ENCODE measurements at regions not wholly inside any gene's neighbourhood (a gene's known extent, or its start where the extent isn't known, plus 50 kb on each side); places are given as distances from the start of the nearest gene placed in this dataset.
"Not testable (repeated sequence)": the region's sequence is repeated elsewhere in the genome, so short reads cannot be mapped to it uniquely, and the experiment has no call there.

- DNase-seq: peak in 10 of 58 donors; percentile 7 to 66 (median 16)
Observed at GRCh38 chr20:10109641-10110040, 74.9 kb downstream of the ANKEF1 start.

- DNase-seq: no peak
Observed at GRCh38 chr20:10110151-10110550, 75.4 kb downstream of the ANKEF1 start.

GRCh38 chr20:10111139-10111958 is 76.6 kb downstream of the ANKEF1 start:
- no peak for DNase-seq

- no peak for DNase-seq
Observed at GRCh38 chr20:10111959-10112250, 77.1 kb downstream of the ANKEF1 start.

- no peak for DNase-seq
Observed at GRCh38 chr20:10113746-10114145, 79.0 kb downstream of the ANKEF1 start.

DNA sequence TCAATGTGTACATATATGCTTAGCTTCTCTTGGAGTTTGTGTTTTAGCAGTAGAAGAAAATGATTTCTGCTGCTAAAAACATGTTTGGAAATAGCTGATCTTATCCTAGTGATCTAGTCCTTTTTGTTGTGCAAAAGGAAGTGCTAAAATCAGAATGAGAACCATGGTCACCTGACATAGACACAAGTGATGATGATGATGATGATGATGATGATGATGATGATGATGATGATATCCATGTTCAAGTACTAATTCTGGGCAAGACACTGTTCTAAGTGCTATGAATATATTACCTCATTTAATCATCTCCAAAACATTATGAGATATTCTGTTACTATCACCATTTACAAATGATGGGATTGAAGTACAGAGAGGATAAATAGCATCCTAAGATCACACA is 79.8 kb downstream of the ANKEF1 start:
- DNase-seq: no peak

DNA sequence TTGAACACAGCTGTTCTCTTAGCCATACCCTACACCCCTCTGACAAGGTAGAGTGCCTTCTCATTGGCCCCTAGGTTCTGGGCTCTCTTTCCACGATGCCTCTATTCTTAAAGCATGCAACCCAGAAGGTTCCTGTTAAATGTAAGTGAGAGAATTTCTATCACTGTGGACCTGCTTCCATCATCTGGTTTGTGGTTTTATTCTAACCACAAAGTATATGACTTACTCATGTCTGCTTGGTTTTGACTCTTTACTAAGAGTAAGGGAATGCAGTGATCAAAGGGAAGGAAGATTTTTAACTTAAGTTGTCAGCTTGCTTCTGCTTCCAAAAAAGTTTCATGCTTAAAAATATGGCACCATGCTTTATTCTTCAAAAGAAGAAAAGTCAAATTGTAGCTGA is 80.2 kb downstream of the ANKEF1 start:
- DNase-seq: no peak

DNA sequence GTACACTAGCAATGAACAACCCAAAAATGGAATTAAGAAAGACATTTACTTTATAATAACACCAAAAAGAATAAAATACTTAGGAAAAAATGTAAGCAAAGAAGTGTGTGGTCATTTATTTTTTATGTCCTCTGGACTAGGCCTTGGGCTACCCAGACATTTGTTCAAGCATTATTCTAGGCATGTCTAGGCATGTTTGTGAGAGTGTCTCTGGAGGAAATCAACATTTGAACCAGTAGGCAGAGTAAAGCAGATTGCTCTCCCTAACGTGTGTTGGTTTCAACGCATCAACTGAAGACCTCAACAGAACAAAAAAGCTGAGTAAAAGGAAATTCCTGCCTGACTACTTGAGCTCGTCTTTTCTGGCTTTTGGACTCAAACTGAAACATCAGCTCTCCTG is 84.5 kb downstream of the ANKEF1 start:
- no peak for DNase-seq

GRCh38 chr20:10124883-10125282 is 90.1 kb downstream of the ANKEF1 start:
- not testable (repeated sequence) for DNase-seq

DNA sequence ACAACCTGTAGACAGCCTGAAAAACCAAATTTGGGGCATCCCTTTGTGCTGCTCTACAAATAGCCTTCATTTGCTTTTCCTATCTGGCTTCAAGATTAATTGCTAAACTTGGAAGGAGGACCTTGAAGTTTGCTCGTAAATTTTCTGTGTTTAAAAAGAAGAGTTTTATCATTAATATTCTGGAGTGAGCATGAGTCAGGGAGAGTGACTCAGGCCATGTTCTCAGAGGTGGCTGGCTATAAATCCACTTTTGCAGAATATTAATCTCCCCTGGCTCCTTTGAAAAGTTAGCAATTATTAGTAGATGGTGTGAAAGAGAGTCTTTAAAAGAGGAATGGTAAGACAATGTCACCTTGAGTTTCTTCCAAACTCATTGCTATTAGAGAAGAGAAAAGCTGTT is 91.0 kb downstream of the ANKEF1 start:
- no peak for DNase-seq

DNA sequence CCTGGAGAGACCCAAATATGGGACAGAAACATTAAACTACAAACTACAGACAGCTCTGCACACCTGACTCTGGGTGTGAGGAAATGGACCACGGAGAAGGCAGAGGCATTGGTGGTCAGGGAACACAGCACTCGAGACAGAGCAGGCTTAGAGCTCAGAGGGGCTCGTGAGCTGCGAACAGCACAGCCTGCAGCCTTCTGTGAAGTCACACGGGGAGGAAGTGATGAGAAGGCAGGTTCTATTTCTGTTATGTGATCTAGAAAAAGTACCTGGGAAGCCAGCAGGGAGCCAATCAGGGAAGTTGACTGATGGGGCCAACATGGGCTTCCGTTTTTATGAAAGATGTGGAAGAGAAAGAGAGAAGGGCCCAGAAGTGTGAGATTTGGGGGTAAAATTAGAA is 88.9 kb upstream of the SNAP25 start:
- peak in 13 of 58 donors; percentile 4 to 49 (median 17) for DNase-seq

DNA sequence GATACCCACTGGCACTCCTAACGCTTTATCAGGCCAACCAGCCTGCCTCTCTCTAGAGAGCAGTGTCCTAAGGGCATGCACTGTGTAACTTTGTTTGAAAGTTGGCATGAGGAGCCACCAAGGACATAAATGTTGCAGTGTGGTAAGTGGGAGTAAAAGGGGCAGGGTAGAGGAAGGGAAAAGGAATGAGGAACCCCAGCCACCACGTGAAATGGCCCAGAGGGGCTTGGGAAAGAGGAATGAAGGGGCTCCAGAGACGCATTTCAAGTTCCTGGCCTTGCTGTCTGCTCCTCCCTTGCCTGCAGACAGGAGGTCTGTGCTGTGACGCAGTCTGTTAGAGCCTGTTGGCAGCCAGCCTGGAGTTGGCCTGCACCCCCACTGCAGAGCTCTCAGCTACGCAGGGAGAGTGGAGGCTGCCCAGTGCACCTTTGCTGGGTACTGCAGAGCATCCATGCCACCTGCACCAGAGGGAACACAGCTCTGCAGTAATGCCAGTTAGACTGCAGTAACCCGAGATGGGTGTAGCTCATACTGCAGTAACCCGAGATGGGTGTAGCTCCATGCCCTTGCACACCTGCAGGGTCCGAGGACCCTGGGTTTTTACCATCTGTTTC is 86.8 kb upstream of the SNAP25 start:
- DNase-seq: peak in 48 of 58 donors; percentile 5 to 82 (median 44)

GRCh38 chr20:10132387-10132786 is 86.2 kb upstream of the SNAP25 start:
- DNase-seq: no peak

GRCh38 chr20:10133532-10133931 is 85.1 kb upstream of the SNAP25 start:
- DNase-seq: no peak

- DNase-seq: no peak
Observed at GRCh38 chr20:10134176-10134575, 84.5 kb upstream of the SNAP25 start.

DNA sequence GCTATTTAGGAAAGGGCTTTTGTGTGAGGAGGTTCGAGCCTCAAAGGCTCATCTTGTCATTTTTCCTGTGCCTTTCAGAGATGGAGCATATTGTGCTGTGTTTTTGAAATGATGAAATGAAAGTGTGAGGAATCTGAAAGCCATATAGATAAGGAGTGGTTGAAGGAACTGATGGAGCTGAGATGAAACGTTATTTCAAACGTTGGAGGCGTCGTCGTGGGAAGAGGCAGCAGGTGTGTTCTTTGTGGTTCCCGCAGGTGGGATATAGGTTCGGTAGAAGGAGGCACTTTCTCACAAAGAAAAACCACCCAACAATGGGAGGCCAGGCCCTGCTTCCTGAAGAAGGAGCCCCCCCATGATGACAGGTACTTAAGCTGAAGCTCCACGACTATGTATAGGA is 83.2 kb upstream of the SNAP25 start:
- DNase-seq: no peak

- DNase-seq: no peak
Observed at GRCh38 chr20:10137032-10137431, 81.6 kb upstream of the SNAP25 start.

GRCh38 chr20:10137533-10137932 is 81.1 kb upstream of the SNAP25 start:
- no peak for DNase-seq

DNA sequence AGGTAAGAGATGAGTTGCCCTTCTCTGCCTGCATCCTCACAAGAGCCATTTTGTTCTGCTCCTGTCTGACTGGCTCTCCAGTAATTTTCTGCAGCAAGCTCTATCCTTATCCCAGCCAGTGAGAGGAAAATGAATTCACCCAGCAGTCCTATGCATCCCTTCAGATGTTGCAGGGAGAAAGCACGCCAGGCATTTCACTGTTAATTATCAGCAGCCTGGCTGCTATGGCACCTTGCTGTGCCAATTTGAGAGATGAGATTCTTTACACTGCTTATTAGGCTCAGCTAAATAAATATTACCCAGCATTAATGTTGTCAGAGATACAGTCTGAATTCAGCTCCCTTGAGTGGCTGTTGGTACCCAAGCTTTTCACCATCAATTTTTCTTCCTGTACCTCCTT is 61.1 kb upstream of the SNAP25 start:
- peak in 1 of 58 donors; percentile 3 for DNase-seq

DNA sequence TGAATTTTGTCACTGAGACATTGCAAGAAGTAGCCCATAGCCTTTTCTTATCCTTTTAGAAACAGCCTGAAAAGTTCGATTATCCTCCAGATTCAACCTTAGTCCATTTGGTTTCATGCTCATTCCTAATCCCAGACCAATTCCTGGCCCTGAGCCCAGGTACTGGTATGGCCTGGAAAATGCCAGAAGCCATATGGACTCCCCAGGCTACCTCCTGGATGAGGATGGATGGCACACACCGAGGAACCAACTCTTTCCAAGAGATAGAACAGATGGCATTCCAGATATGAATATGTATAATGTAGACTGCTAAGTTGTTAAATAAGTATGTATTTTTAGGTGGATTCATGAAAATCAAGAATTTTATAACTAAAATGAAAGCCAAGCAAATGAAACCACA is 51.6 kb upstream of the SNAP25 start:
- peak in 5 of 58 donors; percentile 3 to 23 (median 9) for DNase-seq

DNA sequence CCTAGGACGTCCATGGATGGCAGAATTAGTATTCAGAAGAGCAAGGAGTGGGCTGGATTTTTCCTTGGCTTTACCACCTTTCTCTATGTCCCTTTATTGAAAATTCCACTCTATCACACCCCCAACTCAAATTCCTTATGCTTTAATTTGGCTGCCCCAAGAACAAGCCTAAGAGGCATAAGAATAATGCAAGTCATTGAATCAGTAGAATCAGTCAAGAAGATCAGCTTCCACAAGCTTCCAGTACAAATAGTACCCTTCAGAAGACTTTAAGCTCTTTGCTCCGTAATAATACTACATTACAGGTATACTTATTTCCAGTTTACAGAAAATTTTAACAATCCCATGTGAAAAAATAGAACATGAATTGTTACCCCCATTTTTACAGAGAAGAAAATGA is 51.0 kb upstream of the SNAP25 start:
- no peak for DNase-seq
